Muscle layer of colon (tissue), 2 donors: ENCODE measurements at regions not wholly inside any gene's neighbourhood (a gene's known extent, or its start where the extent isn't known, plus 50 kb on each side); places are given as distances from the start of the nearest gene placed in this dataset.

Experiments used
- H3K27ac ChIP-seq: one replicate; pipeline ENCODE4 v1.7.0; 2013; ENCODE audit warnings: low read depth, mild to moderate bottlenecking, low read length, moderate library complexity
- H3K27me3 ChIP-seq, 2 donors: one replicate each; pipeline ENCODE4 v1.7.0; 2013; ENCODE audit warnings: low read length in 2 of 2, mild to moderate bottlenecking in 2 of 2; ENCODE audit not compliant: insufficient read depth in 2 of 2, control insufficient read depth in 1 of 2
- H3K36me3 ChIP-seq: one replicate; pipeline ENCODE4 v1.7.0; 2013; ENCODE audit warnings: mild to moderate bottlenecking, low read length; ENCODE audit not compliant: insufficient read depth
- H3K4me1 ChIP-seq: one replicate; pipeline ENCODE4 v1.7.0; 2013; ENCODE audit warnings: mild to moderate bottlenecking, low read length; ENCODE audit not compliant: insufficient read depth
- H3K4me3 ChIP-seq, 2 donors: one replicate each; pipeline ENCODE4 v1.7.0; 2013; ENCODE audit warnings: low read length in 2 of 2, low read depth in 1 of 2, mild to moderate bottlenecking in 1 of 2, moderate library complexity in 1 of 2
- H3K9ac ChIP-seq: one replicate; pipeline ENCODE4 v1.7.0; 2013; ENCODE audit warnings: low read length
- H3K9me3 ChIP-seq: one replicate; pipeline ENCODE4 v1.7.0; 2013; ENCODE audit warnings: mild to moderate bottlenecking, low read length
- donor health status: abdominal sarcoma.
- donor health status: Adenocarcinoma of cecum.

- no peaks in the 10 kb centered on the region for H3K36me3 ChIP-seq
- H3K27ac ChIP-seq, result no peak overlapping the region
Measured at GRCh38 chr6:150764334-150765066, 101.0 kb upstream of the MTHFD1L start.

GRCh38 chr6:150765067-150765764, 100.3 kb upstream of the MTHFD1L start:
- H3K27me3 ChIP-seq, result no peaks in the 10 kb centered on the region
- H3K36me3 ChIP-seq, result no peaks in the 10 kb centered on the region
- no peak overlapping the region for H3K9ac ChIP-seq
- H3K4me3 ChIP-seq, result no peak overlapping the region
- H3K9me3 ChIP-seq, result no peaks in the 10 kb centered on the region
- H3K27ac ChIP-seq, result no peak overlapping the region
- no peaks in the 10 kb centered on the region for H3K4me1 ChIP-seq

More at GRCh38 chr6:150764334-150765066, 101.0 kb upstream of the MTHFD1L start:
- Histone ChIP-seq H3K4me1 (no peaks in the 10 kb centered on the region), H3K27me3 (no peaks in the 10 kb centered on the region), H3K9ac (no peak overlapping the region), H3K9me3 (no peaks in the 10 kb centered on the region), H3K4me3 (no peak overlapping the region)

DNA sequence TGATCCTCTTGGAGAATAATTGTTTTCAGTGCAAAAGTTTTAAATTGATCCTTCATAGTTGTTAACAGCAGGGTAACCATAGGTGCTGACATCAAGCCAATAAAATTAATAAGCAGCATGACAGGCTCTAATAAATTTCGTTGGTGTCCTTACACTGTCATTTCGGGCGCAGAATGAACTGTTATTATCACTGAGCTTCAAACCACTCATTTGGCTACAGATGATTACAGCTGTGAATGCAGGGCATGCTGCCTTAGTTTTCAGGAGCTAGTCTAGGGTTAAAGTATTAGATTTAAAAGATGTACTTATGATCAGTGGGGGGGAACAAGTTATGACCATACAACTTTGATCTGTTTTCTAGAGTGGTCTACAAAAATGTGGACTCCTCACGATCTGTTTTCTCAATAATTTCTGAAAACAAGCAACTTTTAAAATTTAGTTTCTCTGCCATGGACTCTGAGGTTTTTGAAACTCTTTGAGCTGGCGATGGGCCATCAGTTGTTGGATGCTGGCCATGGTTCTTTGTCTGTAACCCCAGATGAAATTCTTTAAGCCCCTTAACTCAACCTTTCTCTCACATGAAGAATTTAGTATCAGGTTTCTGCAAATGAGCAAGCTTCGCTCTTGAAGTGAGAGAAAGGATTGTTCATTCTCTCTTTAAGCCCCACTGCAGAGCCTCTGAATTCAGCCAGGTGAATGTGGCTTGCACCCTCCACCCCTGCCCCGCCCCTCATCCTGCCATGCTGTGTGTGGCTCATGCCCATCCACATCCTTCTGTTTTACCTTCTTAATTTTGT, 99.1 kb upstream of the MTHFD1L start:
- no peak overlapping the region for H3K9ac ChIP-seq
- no peak overlapping the region for H3K27ac ChIP-seq
- H3K4me1 ChIP-seq, result no peaks in the 10 kb centered on the region

DNA sequence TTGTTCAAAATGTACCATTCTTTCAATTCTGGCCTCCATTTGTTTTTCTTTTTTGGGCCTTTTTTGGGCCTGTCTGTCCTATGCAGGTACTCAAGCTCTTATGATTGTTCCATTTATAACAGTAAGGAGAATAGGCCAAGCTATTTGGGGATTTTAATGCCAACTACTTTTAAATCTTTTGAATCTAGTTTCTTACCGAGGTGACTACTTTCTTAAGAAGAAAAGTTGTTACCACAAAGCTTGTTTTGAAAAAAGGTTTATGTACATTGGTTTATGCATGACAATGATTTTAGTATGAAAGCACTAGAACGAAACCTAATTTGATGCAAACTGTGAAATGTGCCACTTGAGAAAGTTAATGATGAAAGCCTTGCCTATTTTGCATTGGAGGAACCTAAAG, 98.3 kb upstream of the MTHFD1L start:
- H3K9ac ChIP-seq, result no peak overlapping the region
- no peaks in the 10 kb centered on the region for H3K9me3 ChIP-seq
- H3K4me3 ChIP-seq, result no peak overlapping the region
- no peaks in the 10 kb centered on the region for H3K4me1 ChIP-seq
- H3K36me3 ChIP-seq, result no peaks in the 10 kb centered on the region
- H3K27ac ChIP-seq, result no peak overlapping the region
- no peaks in the 10 kb centered on the region for H3K27me3 ChIP-seq

More for the DNA sequence above, 99.1 kb upstream of the MTHFD1L start:
- Histone ChIP-seq H3K9me3 (no peaks in the 10 kb centered on the region), H3K27me3 (no peaks in the 10 kb centered on the region), H3K36me3 (no peaks in the 10 kb centered on the region), H3K4me3 (no peak overlapping the region)

- Histone ChIP-seq H3K27me3 (no peaks in the 10 kb centered on the region), H3K9me3 (no peaks in the 10 kb centered on the region), H3K9ac (no peak overlapping the region), H3K4me3 (no peak overlapping the region), H3K27ac (no peak overlapping the region), H3K4me1 (no peaks in the 10 kb centered on the region), H3K36me3 (no peaks in the 10 kb centered on the region)
Measured at GRCh38 chr6:150767571-150768018, 97.9 kb upstream of the MTHFD1L start.

GRCh38 chr6:150770637-150771036, 94.9 kb upstream of the MTHFD1L start:
- Histone ChIP-seq H3K27ac (no peak overlapping the region), H3K4me3 (no peak overlapping the region), H3K36me3 (no peaks in the 10 kb centered on the region), H3K4me1 (no peaks in the 10 kb centered on the region), H3K9ac (no peak overlapping the region), H3K27me3 (no peaks in the 10 kb centered on the region), H3K9me3 (no peaks in the 10 kb centered on the region)

DNA sequence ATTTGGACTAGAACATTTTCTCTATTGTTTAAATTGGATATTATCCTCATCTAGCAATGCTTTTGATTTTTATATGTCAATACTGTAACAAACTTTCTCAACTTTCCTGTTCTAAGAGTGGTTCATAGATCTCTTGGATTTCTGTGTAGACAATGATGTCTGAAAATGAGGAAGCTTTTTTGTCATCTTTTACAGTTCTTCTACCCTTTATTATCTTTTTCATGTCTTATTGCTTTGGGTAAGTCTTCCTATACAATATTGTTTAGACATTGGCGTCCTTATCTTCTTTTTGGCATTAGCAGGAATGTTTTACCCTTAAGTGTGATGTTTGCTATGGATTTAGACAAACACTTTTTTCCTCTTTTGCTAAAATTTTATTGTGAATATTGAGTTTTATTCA, 91.5 kb upstream of the MTHFD1L start:
- Histone ChIP-seq H3K9ac (no peak overlapping the region), H3K27ac (no peak overlapping the region), H3K9me3 (no peaks in the 10 kb centered on the region), H3K27me3 (no peaks in the 10 kb centered on the region), H3K4me1 (no peaks in the 10 kb centered on the region), H3K36me3 (no peaks in the 10 kb centered on the region), H3K4me3 (no peak overlapping the region)

- Histone ChIP-seq H3K27ac (no peak overlapping the region), H3K9ac (no peak overlapping the region), H3K4me3 (no peak overlapping the region), H3K9me3 (no peaks in the 10 kb centered on the region), H3K36me3 (no peaks in the 10 kb centered on the region), H3K27me3 (no peaks in the 10 kb centered on the region), H3K4me1 (no peaks in the 10 kb centered on the region)
Measured at GRCh38 chr6:150775415-150776203, 89.9 kb upstream of the MTHFD1L start.

DNA sequence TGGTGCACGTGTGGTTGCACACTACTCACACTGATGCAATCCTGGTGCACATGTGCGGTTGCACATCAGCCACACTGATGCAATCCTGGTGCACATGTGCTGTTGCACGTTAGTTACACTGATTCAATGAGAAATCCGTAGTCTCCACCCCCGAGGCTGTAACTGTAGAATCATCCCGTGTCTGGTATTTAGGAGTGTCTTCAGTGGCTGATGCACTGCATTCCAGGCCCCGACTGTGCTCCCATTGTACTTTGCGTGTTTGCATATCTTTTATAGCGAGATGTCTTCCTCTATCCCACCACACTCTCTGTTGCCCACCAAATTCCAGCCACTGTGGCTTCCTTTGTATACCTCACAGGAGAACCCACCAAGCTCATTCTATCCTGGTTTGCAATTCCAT, 87.8 kb upstream of the MTHFD1L start:
- Histone ChIP-seq H3K27me3 (no peaks in the 10 kb centered on the region), H3K27ac (no peak overlapping the region), H3K9ac (no peak overlapping the region), H3K4me1 (no peaks in the 10 kb centered on the region), H3K4me3 (no peak overlapping the region), H3K36me3 (no peaks in the 10 kb centered on the region), H3K9me3 (no peaks in the 10 kb centered on the region)

DNA sequence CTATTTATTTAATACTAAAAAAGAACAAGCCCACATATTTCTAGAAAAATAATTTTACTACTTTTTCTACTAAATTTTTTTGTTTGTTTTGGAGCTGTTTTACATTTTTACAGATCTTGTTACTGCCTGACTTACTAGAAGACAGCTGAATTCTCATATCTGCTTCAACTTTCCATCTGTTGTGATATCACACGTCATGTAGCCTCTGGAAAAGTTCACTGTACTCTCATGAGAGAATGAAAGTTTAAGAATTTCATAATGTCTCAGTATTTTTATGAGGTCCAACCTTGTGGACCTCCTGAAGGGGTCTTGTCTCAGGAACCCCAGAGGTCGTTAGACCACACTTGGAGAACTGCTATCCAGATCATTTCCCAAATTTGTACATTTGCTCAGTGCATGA, 81.7 kb upstream of the MTHFD1L start:
- Histone ChIP-seq H3K4me1 (no peaks in the 10 kb centered on the region), H3K9ac (no peak overlapping the region), H3K36me3 (no peaks in the 10 kb centered on the region), H3K27ac (no peak overlapping the region), H3K4me3 (no peak overlapping the region), H3K9me3 (no peaks in the 10 kb centered on the region), H3K27me3 (no peaks in the 10 kb centered on the region)

- H3K4me1 ChIP-seq, result no peaks in the 10 kb centered on the region
- H3K9me3 ChIP-seq, result no peaks in the 10 kb centered on the region
- H3K36me3 ChIP-seq, result no peaks in the 10 kb centered on the region
- no peak overlapping the region for H3K9ac ChIP-seq
- H3K27me3 ChIP-seq, result no peaks in the 10 kb centered on the region
- no peak overlapping the region for H3K27ac ChIP-seq
- no peak overlapping the region for H3K4me3 ChIP-seq
Measured at GRCh38 chr6:150787429-150787828, 78.1 kb upstream of the MTHFD1L start.
